Stimulated activated naive CD8-positive, alpha-beta T cell treated with anti-CD3 and anti-CD28 coated beads, Interleukin-15, Interleukin-2, amounts not matched to agents 100 ng/mL and 50 ng/mL, for 24 hours (primary cell): ENCODE measurements at regions not wholly inside any gene's neighbourhood (a gene's known extent, or its start where the extent isn't known, plus 50 kb on each side); places are given as distances from the start of the nearest gene placed in this dataset.
"Not testable (repeated sequence)": the region's sequence is repeated elsewhere in the genome, so short reads cannot be mapped to it uniquely, and the experiment has no call there.

Experiments used
- H3K27ac Mint-ChIP-seq: one replicate; pipeline ENCODE4 v1.8.0; 2021; ENCODE audit warnings: mild to moderate bottlenecking, mixed read lengths
- H3K27me3 Mint-ChIP-seq: one replicate; pipeline ENCODE4 v1.8.0; 2021; ENCODE audit warnings: mixed read lengths
- H3K36me3 Mint-ChIP-seq: one replicate; pipeline ENCODE4 v1.8.0; 2021; ENCODE audit warnings: low read depth, mixed read lengths
- H3K4me1 Mint-ChIP-seq: one replicate; pipeline ENCODE4 v1.8.0; 2021; ENCODE audit warnings: low read depth, mixed read lengths
- H3K4me3 Mint-ChIP-seq: one replicate; pipeline ENCODE4 v1.8.0; 2021; ENCODE audit warnings: mild to moderate bottlenecking, mixed read lengths
- H3K9me3 Mint-ChIP-seq: one replicate; pipeline ENCODE4 v1.8.0; 2021; ENCODE audit warnings: mixed read lengths

- H3K27ac Mint-ChIP-seq, result no peak overlapping the region
- H3K36me3 Mint-ChIP-seq, result no peaks in the 10 kb centered on the region
- no peaks in the 10 kb centered on the region for H3K27me3 Mint-ChIP-seq
- no peak overlapping the region for H3K4me3 Mint-ChIP-seq
- H3K9me3 Mint-ChIP-seq, result no peaks in the 10 kb centered on the region
- peaks cover 5% of the 10 kb centered on the region for H3K4me1 Mint-ChIP-seq
Measured at GRCh38 chr12:59517522-59517921, 78.3 kb upstream of the SLC16A7 start.

GRCh38 chr12:59500915-59501314 lies 94.9 kb upstream of the SLC16A7 start:
- H3K4me1 Mint-ChIP-seq, result peaks cover 18% of the 10 kb centered on the region
- no peaks in the 10 kb centered on the region for H3K27me3 Mint-ChIP-seq
- H3K27ac Mint-ChIP-seq, result no peak overlapping the region
- no peaks in the 10 kb centered on the region for H3K9me3 Mint-ChIP-seq
- H3K36me3 Mint-ChIP-seq, result no peaks in the 10 kb centered on the region
- H3K4me3 Mint-ChIP-seq, result no peak overlapping the region

- no peaks in the 10 kb centered on the region for H3K36me3 Mint-ChIP-seq
- H3K4me1 Mint-ChIP-seq, result peaks cover 18% of the 10 kb centered on the region
- H3K27me3 Mint-ChIP-seq, result no peaks in the 10 kb centered on the region
- no peak overlapping the region for H3K4me3 Mint-ChIP-seq
- no peaks in the 10 kb centered on the region for H3K9me3 Mint-ChIP-seq
- peak overlapping the region; percentile 1 for H3K27ac Mint-ChIP-seq
Measured at GRCh38 chr12:59500335-59500734, 95.5 kb upstream of the SLC16A7 start.

GRCh38 chr12:59499774-59500173 lies 96.1 kb upstream of the SLC16A7 start:
- no peaks in the 10 kb centered on the region for H3K36me3 Mint-ChIP-seq
- H3K4me3 Mint-ChIP-seq, result no peak overlapping the region
- no peaks in the 10 kb centered on the region for H3K9me3 Mint-ChIP-seq
- no peaks in the 10 kb centered on the region for H3K27me3 Mint-ChIP-seq
- H3K27ac Mint-ChIP-seq, result peak overlapping the region; percentile 1
- H3K4me1 Mint-ChIP-seq, result peaks cover 20% of the 10 kb centered on the region

GRCh38 chr12:59494617-59495016 lies 101.2 kb upstream of the SLC16A7 start:
- Mint-ChIP-seq H3K4me1 (peaks cover 6% of the 10 kb centered on the region), H3K27me3 (no peaks in the 10 kb centered on the region), H3K27ac (no peak overlapping the region), H3K9me3 (no peaks in the 10 kb centered on the region), H3K36me3 (no peaks in the 10 kb centered on the region), H3K4me3 (no peak overlapping the region)

GRCh38 chr12:59491877-59492276 lies 104.0 kb upstream of the SLC16A7 start:
- no peaks in the 10 kb centered on the region for H3K36me3 Mint-ChIP-seq

GRCh38 chr12:59486827-59487226 lies 109.0 kb upstream of the SLC16A7 start:
- no peak overlapping the region for H3K27ac Mint-ChIP-seq
- H3K9me3 Mint-ChIP-seq, result peaks cover 4% of the 10 kb centered on the region
- peaks cover 6% of the 10 kb centered on the region for H3K4me1 Mint-ChIP-seq
- no peaks in the 10 kb centered on the region for H3K27me3 Mint-ChIP-seq
- H3K4me3 Mint-ChIP-seq, result no peak overlapping the region
- H3K36me3 Mint-ChIP-seq, result no peaks in the 10 kb centered on the region

More at GRCh38 chr12:59491877-59492276, 104.0 kb upstream of the SLC16A7 start:
- Mint-ChIP-seq H3K4me1 (peaks cover 4% of the 10 kb centered on the region), H3K9me3 (peaks cover 4% of the 10 kb centered on the region), H3K27me3 (no peaks in the 10 kb centered on the region), H3K4me3 (no peak overlapping the region), H3K27ac (no peak overlapping the region)

- Mint-ChIP-seq H3K36me3 (no peaks in the 10 kb centered on the region), H3K9me3 (peaks cover 4% of the 10 kb centered on the region), H3K4me3 (no peak overlapping the region), H3K27me3 (no peaks in the 10 kb centered on the region), H3K27ac (no peak overlapping the region), H3K4me1 (peaks cover 6% of the 10 kb centered on the region)
Measured at GRCh38 chr12:59484575-59484974, 111.3 kb upstream of the SLC16A7 start.

- not testable (repeated sequence) for H3K4me3 Mint-ChIP-seq, H3K36me3 Mint-ChIP-seq, H3K27me3 Mint-ChIP-seq, H3K27ac Mint-ChIP-seq
- Mint-ChIP-seq H3K4me1 (peaks cover 11% of the 10 kb centered on the region), H3K9me3 (peaks cover 13% of the 10 kb centered on the region)
Measured at GRCh38 chr12:59474236-59474635, 121.6 kb upstream of the SLC16A7 start.

GRCh38 chr12:59472273-59472672 lies 123.6 kb upstream of the SLC16A7 start:
- Mint-ChIP-seq H3K4me3 (no peak overlapping the region), H3K9me3 (peaks cover 13% of the 10 kb centered on the region), H3K27me3 (no peaks in the 10 kb centered on the region), H3K27ac (no peak overlapping the region), H3K4me1 (peaks cover 11% of the 10 kb centered on the region), H3K36me3 (no peaks in the 10 kb centered on the region)

- Mint-ChIP-seq H3K27ac (no peak overlapping the region), H3K9me3 (peaks cover 6% of the 10 kb centered on the region), H3K4me3 (no peak overlapping the region), H3K4me1 (no peaks in the 10 kb centered on the region), H3K36me3 (no peaks in the 10 kb centered on the region), H3K27me3 (no peaks in the 10 kb centered on the region)
Measured at GRCh38 chr12:59459966-59460660, 135.7 kb upstream of the SLC16A7 start.

- H3K9me3 Mint-ChIP-seq, result no peaks in the 10 kb centered on the region
- no peak overlapping the region for H3K27ac Mint-ChIP-seq
- H3K4me3 Mint-ChIP-seq, result no peak overlapping the region
- H3K36me3 Mint-ChIP-seq, result no peaks in the 10 kb centered on the region
- H3K4me1 Mint-ChIP-seq, result no peaks in the 10 kb centered on the region
- no peaks in the 10 kb centered on the region for H3K27me3 Mint-ChIP-seq
Measured at GRCh38 chr12:59453475-59453874, 142.4 kb upstream of the SLC16A7 start.

- no peaks in the 10 kb centered on the region for H3K36me3 Mint-ChIP-seq
- H3K27ac Mint-ChIP-seq, result no peak overlapping the region
- no peaks in the 10 kb centered on the region for H3K27me3 Mint-ChIP-seq
Measured at GRCh38 chr12:59452746-59453145, 143.1 kb upstream of the SLC16A7 start.

GRCh38 chr12:59452259-59452658 lies 143.6 kb upstream of the SLC16A7 start:
- Mint-ChIP-seq H3K9me3 (no peaks in the 10 kb centered on the region), H3K4me3 (no peak overlapping the region), H3K27ac (no peak overlapping the region), H3K36me3 (no peaks in the 10 kb centered on the region), H3K4me1 (no peaks in the 10 kb centered on the region), H3K27me3 (no peaks in the 10 kb centered on the region)

More at GRCh38 chr12:59452746-59453145, 143.1 kb upstream of the SLC16A7 start:
- Mint-ChIP-seq H3K4me1 (no peaks in the 10 kb centered on the region), H3K9me3 (no peaks in the 10 kb centered on the region), H3K4me3 (no peak overlapping the region)

- no peak overlapping the region for H3K27ac Mint-ChIP-seq
- peaks cover 6% of the 10 kb centered on the region for H3K27me3 Mint-ChIP-seq
- no peak overlapping the region for H3K4me3 Mint-ChIP-seq
- H3K36me3 Mint-ChIP-seq, result no peaks in the 10 kb centered on the region
- no peaks in the 10 kb centered on the region for H3K4me1 Mint-ChIP-seq
- H3K9me3 Mint-ChIP-seq, result peaks cover 10% of the 10 kb centered on the region
Measured at GRCh38 chr12:59446116-59446515, 149.7 kb upstream of the SLC16A7 start.

- Mint-ChIP-seq H3K4me3 (no peak overlapping the region), H3K27me3 (peaks cover 6% of the 10 kb centered on the region), H3K36me3 (no peaks in the 10 kb centered on the region), H3K9me3 (peaks cover 16% of the 10 kb centered on the region), H3K27ac (no peak overlapping the region), H3K4me1 (no peaks in the 10 kb centered on the region)
Measured at GRCh38 chr12:59444932-59445331, 150.9 kb upstream of the SLC16A7 start.
